Esophagus squamous epithelium (tissue), 5 donors: ENCODE measurements at regions not wholly inside any gene's neighbourhood (a gene's known extent, or its start where the extent isn't known, plus 50 kb on each side); places are given as distances from the start of the nearest gene placed in this dataset.

Experiments
- DNase-seq: peaks from one replicate; lab custom pipeline; 2025; lab: John Stamatoyannopoulos, UW
- H3K27ac ChIP-seq, 4 donors: fragments of 200-600 bp; sonication (generic); one replicate each; pipeline ENCODE4 v1.5.1; 2016 to 2019; ENCODE audit warnings: mild to moderate bottlenecking in 1 of 4
- H3K27me3 ChIP-seq, 4 donors: fragments of 200-600 bp; sonication (generic); 1 replicate in 3 of 4; 2 replicates in 1 of 4; pipeline versions ENCODE4 v1.5.1 to v1.6.0; 2017 to 2021; ENCODE audit warnings: antibody characterized with exemption in 1 of 4
- H3K36me3 ChIP-seq, 3 donors: fragments of 200-600 bp; sonication (generic); one replicate each; pipeline ENCODE4 v1.5.1; 2016 to 2019
- H3K4me1 ChIP-seq, 3 donors: fragments of 200-600 bp; sonication (generic); one replicate each; pipeline ENCODE4 v1.5.1; 2017 to 2019
- H3K4me3 ChIP-seq, 4 donors: fragments of 200-600 bp; sonication (generic); 1 replicate in 3 of 4; 2 replicates in 1 of 4; pipeline ENCODE4 v1.5.1; 2016 to 2019; ENCODE audit warnings: mild to moderate bottlenecking in 2 of 4, moderate library complexity in 1 of 4
- H3K9me3 ChIP-seq, 3 donors: fragments of 200-600 bp; sonication (generic); one replicate each; pipeline ENCODE4 v1.5.1; 2016 to 2019
- CTCF ChIP-seq, 6 experiments: fragments of 450-650 bp in 4 of 6; fragments of 200-600 bp in 2 of 6; sonication (generic) in 2 of 6; IDR thresholded peaks; one replicate each; pipeline ENCODE4 v1.5.1; 2016 to 2019; ENCODE audit warnings: antibody characterized with exemption in 6 of 6, mild to moderate bottlenecking in 4 of 6, moderate library complexity in 4 of 6
- POLR2A ChIP-seq, 4 donors: fragments of 450-650 bp; IDR thresholded peaks; one replicate each; pipeline ENCODE4 v1.6.1; 2017; ENCODE audit warnings: antibody characterized with exemption in 4 of 4, mild to moderate bottlenecking in 4 of 4, moderate library complexity in 3 of 4
- WGBS, 2 donors: methylation state at CpG; one replicate each; pipeline ENCODE4 v1.1.5; 2018; 5-methylcytosine and 5-hydroxymethylcytosine counted together
- intact Hi-C: fragments of 100-400 bp; cut with DNase I; formaldehyde crosslinking; loops from one replicate; pipeline ENCODE4 v1.15.0; 2022
- donor health status: DM: yes; HTN: yes; CAD: no.

- Histone ChIP-seq H3K27ac (no peak overlapping the region), H3K4me3 (no peak overlapping the region), H3K27me3 (no peaks in the 10 kb centered on the region), H3K4me1 (no peaks in the 10 kb centered on the region), H3K9me3 (no peaks in the 10 kb centered on the region), H3K36me3 (no peaks in the 10 kb centered on the region)
- 64 to 70% methylated on average over 6 of the region's 6 CpGs for WGBS, 2 donors
- DNase-seq: no peak
- no peak for TF ChIP-seq CTCF (IDR thresholded peaks at IDR 0.05)
- TF ChIP-seq POLR2A (IDR thresholded peaks at IDR 0.05): no peak
- intact Hi-C loops: no loop called here
These were observed 244.1 kb upstream of the TBX18 start for GRCh38 chr6:85008296-85009009.

GRCh38 chr6:85006362-85006761, 242.0 kb upstream of the TBX18 start:
- no peaks in the 10 kb centered on the region for H3K9me3 ChIP-seq
- no peak overlapping the region for H3K27ac ChIP-seq
- DNase-seq: no peak
- H3K27me3 ChIP-seq: no peaks in the 10 kb centered on the region
- TF ChIP-seq CTCF (IDR thresholded peaks at IDR 0.05) (no peak), POLR2A (IDR thresholded peaks at IDR 0.05) (no peak)
- intact Hi-C loops: no loop called here
- no peaks in the 10 kb centered on the region for H3K4me1 ChIP-seq
- H3K4me3 ChIP-seq: no peak overlapping the region
- no peaks in the 10 kb centered on the region for H3K36me3 ChIP-seq

- no peak for TF ChIP-seq CTCF (IDR thresholded peaks at IDR 0.05)
- Histone ChIP-seq H3K4me3 (no peak overlapping the region), H3K9me3 (no peaks in the 10 kb centered on the region), H3K4me1 (no peaks in the 10 kb centered on the region), H3K27me3 (no peaks in the 10 kb centered on the region), H3K27ac (no peak overlapping the region), H3K36me3 (no peaks in the 10 kb centered on the region)
- WGBS, 2 donors: 58 to 59% methylated on average over 3 of the region's 3 CpGs
- intact Hi-C loops: no loop called here
- DNase-seq: no peak
These were observed 241.1 kb upstream of the TBX18 start for GRCh38 chr6:85005494-85005893.

GRCh38 chr6:85004361-85004995, 240.1 kb upstream of the TBX18 start:
- TF ChIP-seq POLR2A (IDR thresholded peaks at IDR 0.05): no peak
- TF ChIP-seq CTCF (IDR thresholded peaks at IDR 0.05): no peak
- Histone ChIP-seq H3K36me3 (no peaks in the 10 kb centered on the region), H3K27ac (no peak overlapping the region), H3K4me1 (no peaks in the 10 kb centered on the region), H3K27me3 (no peaks in the 10 kb centered on the region), H3K9me3 (no peaks in the 10 kb centered on the region), H3K4me3 (no peak overlapping the region)
- intact Hi-C loops: no loop called here
- no peak for DNase-seq
- 51 to 55% methylated on average over 2 of the region's 2 CpGs for WGBS, 2 donors

GRCh38 chr6:85002847-85003246, 238.4 kb upstream of the TBX18 start:
- no peaks in the 10 kb centered on the region for H3K27me3 ChIP-seq
- no peaks in the 10 kb centered on the region for H3K36me3 ChIP-seq
- intact Hi-C loops: no loop called here
- no peak overlapping the region for H3K27ac ChIP-seq
- H3K9me3 ChIP-seq: no peaks in the 10 kb centered on the region
- H3K4me3 ChIP-seq: no peak overlapping the region
- 76 to 79% methylated on average over 3 of the region's 3 CpGs for WGBS, 2 donors
- no peak for DNase-seq
- TF ChIP-seq POLR2A (IDR thresholded peaks at IDR 0.05): no peak
- TF ChIP-seq CTCF (IDR thresholded peaks at IDR 0.05): no peak
- no peaks in the 10 kb centered on the region for H3K4me1 ChIP-seq
